ENCODE measurements at regions not wholly inside any gene's neighbourhood (a gene's known extent, or its start where the extent isn't known, plus 50 kb on each side); places are given as distances from the start of the nearest gene placed in this dataset.

GRCh38 chr3:40872258-40872920, 326.9 kb upstream of the CTNNB1 start:
- H3K4me1 Mint-ChIP-seq: no peaks in the 10 kb centered on the region
- CTCF ChIA-PET: interaction anchor here (1.3 kb wide), 1 partner anchor 35 kb away, joined by 4 read pairs; no protein-coding TSS in a partner anchor
- no peaks in the 10 kb centered on the region for H3K36me3 Mint-ChIP-seq (ENCODE audit: low read depth)
- H3K27ac Mint-ChIP-seq: no peak overlapping the region
- POLR2A ChIA-PET: no interaction called here
- no peak for DNase-seq
- H3K9me3 Mint-ChIP-seq: no peaks in the 10 kb centered on the region
- no peak overlapping the region for H3K4me3 Mint-ChIP-seq
- peaks cover 2% of the 10 kb centered on the region for H3K27me3 Mint-ChIP-seq

- CTCF ChIA-PET: interaction anchor here (0.9 kb wide), 1 partner anchor 11 kb away, joined by 3 read pairs; no protein-coding TSS in a partner anchor
- Mint-ChIP-seq H3K4me1 (no peaks in the 10 kb centered on the region), H3K9me3 (no peaks in the 10 kb centered on the region), H3K27ac (no peak overlapping the region), H3K27me3 (peaks cover 2% of the 10 kb centered on the region), H3K36me3 (ENCODE audit: low read depth) (no peaks in the 10 kb centered on the region), H3K4me3 (no peak overlapping the region)
- POLR2A ChIA-PET: no interaction called here
- DNase-seq: no peak
Measured at GRCh38 chr3:40873476-40873875, 325.8 kb upstream of the CTNNB1 start.

- Mint-ChIP-seq H3K36me3 (ENCODE audit: low read depth) (no peaks in the 10 kb centered on the region), H3K4me1 (no peaks in the 10 kb centered on the region), H3K9me3 (no peaks in the 10 kb centered on the region), H3K27me3 (no peaks in the 10 kb centered on the region), H3K27ac (no peak overlapping the region), H3K4me3 (no peak overlapping the region)
- CTCF ChIA-PET: interaction anchor here (0.9 kb wide), 1 partner anchor 10 kb away, joined by 3 read pairs; no protein-coding TSS in a partner anchor
- no peak for DNase-seq
- POLR2A ChIA-PET: no interaction called here
Measured at GRCh38 chr3:40873934-40874699, 325.2 kb upstream of the CTNNB1 start.

- ChIA-PET CTCF (no interaction called here), POLR2A (no interaction called here)
- no peak for DNase-seq
- H3K9me3 Mint-ChIP-seq: no peaks in the 10 kb centered on the region
- H3K4me1 Mint-ChIP-seq: no peaks in the 10 kb centered on the region
- no peaks in the 10 kb centered on the region for H3K36me3 Mint-ChIP-seq (ENCODE audit: low read depth)
- no peak overlapping the region for H3K4me3 Mint-ChIP-seq
- H3K27me3 Mint-ChIP-seq: no peaks in the 10 kb centered on the region
- no peak overlapping the region for H3K27ac Mint-ChIP-seq
Measured at GRCh38 chr3:40875581-40875980, 323.7 kb upstream of the CTNNB1 start.

GRCh38 chr3:40876009-40876408, 323.3 kb upstream of the CTNNB1 start:
- Mint-ChIP-seq H3K27ac (no peak overlapping the region), H3K36me3 (ENCODE audit: low read depth) (no peaks in the 10 kb centered on the region), H3K9me3 (no peaks in the 10 kb centered on the region), H3K4me1 (no peaks in the 10 kb centered on the region), H3K4me3 (no peak overlapping the region), H3K27me3 (no peaks in the 10 kb centered on the region)
- ChIA-PET POLR2A (no interaction called here), CTCF (no interaction called here)
- no peak for DNase-seq

- no peak overlapping the region for H3K27ac Mint-ChIP-seq
- H3K4me1 Mint-ChIP-seq: no peaks in the 10 kb centered on the region
- no peaks in the 10 kb centered on the region for H3K9me3 Mint-ChIP-seq
- DNase-seq: no peak
- H3K36me3 Mint-ChIP-seq (ENCODE audit: low read depth): no peaks in the 10 kb centered on the region
- H3K27me3 Mint-ChIP-seq: no peaks in the 10 kb centered on the region
- H3K4me3 Mint-ChIP-seq: no peak overlapping the region
- ChIA-PET CTCF (interaction anchor here (0.6 kb wide), 1 partner anchor 1326 kb away, joined by 3 read pairs; no protein-coding TSS in a partner anchor), POLR2A (no interaction called here)
Measured at GRCh38 chr3:40876496-40876895, 322.8 kb upstream of the CTNNB1 start.

- DNase-seq: no peak
- no peak overlapping the region for H3K27ac Mint-ChIP-seq
- no peak overlapping the region for H3K4me3 Mint-ChIP-seq
- ChIA-PET POLR2A (no interaction called here), CTCF (no interaction called here)
- H3K9me3 Mint-ChIP-seq: no peaks in the 10 kb centered on the region
- H3K36me3 Mint-ChIP-seq (ENCODE audit: low read depth): no peaks in the 10 kb centered on the region
- no peaks in the 10 kb centered on the region for H3K27me3 Mint-ChIP-seq
- H3K4me1 Mint-ChIP-seq: no peaks in the 10 kb centered on the region
Measured at GRCh38 chr3:40877631-40878463, 321.5 kb upstream of the CTNNB1 start.

GRCh38 chr3:40878464-40878905, 320.8 kb upstream of the CTNNB1 start:
- H3K9me3 Mint-ChIP-seq: no peaks in the 10 kb centered on the region
- no peaks in the 10 kb centered on the region for H3K36me3 Mint-ChIP-seq (ENCODE audit: low read depth)
- no peak overlapping the region for H3K27ac Mint-ChIP-seq
- DNase-seq: no peak
- CTCF ChIA-PET: no interaction called here
- H3K27me3 Mint-ChIP-seq: no peaks in the 10 kb centered on the region
- H3K4me3 Mint-ChIP-seq: no peak overlapping the region
- no peaks in the 10 kb centered on the region for H3K4me1 Mint-ChIP-seq
- POLR2A ChIA-PET: no interaction called here

GRCh38 chr3:40885430-40885829, 313.9 kb upstream of the CTNNB1 start:
- no peak for DNase-seq
- no peaks in the 10 kb centered on the region for H3K9me3 Mint-ChIP-seq
- ChIA-PET POLR2A (no interaction called here), CTCF (interaction anchor here (0.6 kb wide), 1 partner anchor 1500 kb away, joined by 3 read pairs; no protein-coding TSS in a partner anchor)
- H3K27me3 Mint-ChIP-seq: no peaks in the 10 kb centered on the region
- H3K27ac Mint-ChIP-seq: no peak overlapping the region
- H3K4me1 Mint-ChIP-seq: no peaks in the 10 kb centered on the region
- no peaks in the 10 kb centered on the region for H3K36me3 Mint-ChIP-seq (ENCODE audit: low read depth)
- H3K4me3 Mint-ChIP-seq: no peak overlapping the region

GRCh38 chr3:40886660-40887425, 312.5 kb upstream of the CTNNB1 start:
- ChIA-PET CTCF (no interaction called here), POLR2A (no interaction called here)
- Mint-ChIP-seq H3K4me1 (no peaks in the 10 kb centered on the region), H3K9me3 (no peaks in the 10 kb centered on the region), H3K27ac (no peak overlapping the region), H3K4me3 (no peak overlapping the region), H3K27me3 (no peaks in the 10 kb centered on the region), H3K36me3 (ENCODE audit: low read depth) (no peaks in the 10 kb centered on the region)
- no peak for DNase-seq

- no peaks in the 10 kb centered on the region for H3K4me1 Mint-ChIP-seq
- no peaks in the 10 kb centered on the region for H3K36me3 Mint-ChIP-seq (ENCODE audit: low read depth)
- ChIA-PET POLR2A (no interaction called here), CTCF (interaction anchor here (0.6 kb wide), 1 partner anchor 109 kb away, joined by 3 read pairs; no protein-coding TSS in a partner anchor)
- H3K27me3 Mint-ChIP-seq: no peaks in the 10 kb centered on the region
- no peak overlapping the region for H3K27ac Mint-ChIP-seq
- no peak for DNase-seq
- H3K9me3 Mint-ChIP-seq: no peaks in the 10 kb centered on the region
- H3K4me3 Mint-ChIP-seq: no peak overlapping the region
Measured at GRCh38 chr3:40891186-40891585, 308.1 kb upstream of the CTNNB1 start.

GRCh38 chr3:40895109-40895508, 304.2 kb upstream of the CTNNB1 start:
- CTCF ChIA-PET: no interaction called here
- POLR2A ChIA-PET: no interaction called here
- Mint-ChIP-seq H3K4me3 (no peak overlapping the region), H3K36me3 (ENCODE audit: low read depth) (no peaks in the 10 kb centered on the region), H3K9me3 (no peaks in the 10 kb centered on the region), H3K4me1 (no peaks in the 10 kb centered on the region), H3K27ac (no peak overlapping the region), H3K27me3 (no peaks in the 10 kb centered on the region)
- DNase-seq: no peak
